Glomerular visceral epithelial cell (primary cell): ENCODE measurements at regions not wholly inside any gene's neighbourhood (a gene's known extent, or its start where the extent isn't known, plus 50 kb on each side); places are given as distances from the start of the nearest gene placed in this dataset.
"Not testable (repeated sequence)": the region's sequence is repeated elsewhere in the genome, so short reads cannot be mapped to it uniquely, and the experiment has no call there.

Source experiments
- DNase-seq: peaks from one replicate; pipeline ENCODE4 v3.0.0-alpha.2; 2016; ENCODE audit errors: extremely low spot score

GRCh38 chr10:35934642-35934995 is 292.5 kb upstream of the FZD8 start:
- DNase-seq = no peak

- no peak for DNase-seq
Observed at GRCh38 chr10:35933940-35934641, 292.0 kb upstream of the FZD8 start.

GRCh38 chr10:35933491-35933890 is 291.4 kb upstream of the FZD8 start:
- DNase-seq = no peak

GRCh38 chr10:35929962-35930361 is 287.9 kb upstream of the FZD8 start:
- DNase-seq = not testable (repeated sequence)

- DNase-seq = no peak
Observed at GRCh38 chr10:35928748-35929147, 286.7 kb upstream of the FZD8 start.

GRCh38 chr10:35927990-35928488 is 285.9 kb upstream of the FZD8 start:
- DNase-seq = no peak

- no peak for DNase-seq
Observed at GRCh38 chr10:35927341-35927740, 285.2 kb upstream of the FZD8 start.

- DNase-seq = no peak
Observed at GRCh38 chr10:35926846-35927245, 284.8 kb upstream of the FZD8 start.

- DNase-seq = no peak
Observed at GRCh38 chr10:35925493-35925892, 283.4 kb upstream of the FZD8 start.

GRCh38 chr10:35924759-35925158 is 282.7 kb upstream of the FZD8 start:
- DNase-seq = no peak

- DNase-seq = no peak
Observed at GRCh38 chr10:35922876-35923600, 280.9 kb upstream of the FZD8 start.

GRCh38 chr10:35921866-35922350 is 279.8 kb upstream of the FZD8 start:
- DNase-seq = no peak

GRCh38 chr10:35916791-35917190 is 274.7 kb upstream of the FZD8 start:
- DNase-seq = no peak

GRCh38 chr10:35913628-35914027 is 271.5 kb upstream of the FZD8 start:
- no peak for DNase-seq

- no peak for DNase-seq
Observed at GRCh38 chr10:35912615-35913569, 270.8 kb upstream of the FZD8 start.

GRCh38 chr10:35911954-35912353 is 269.9 kb upstream of the FZD8 start:
- no peak for DNase-seq

GRCh38 chr10:35911233-35911632 is 269.1 kb upstream of the FZD8 start:
- DNase-seq = no peak

GRCh38 chr10:35910234-35910633 is 268.1 kb upstream of the FZD8 start:
- DNase-seq = no peak

GRCh38 chr10:35909121-35909720 is 267.1 kb upstream of the FZD8 start:
- no peak for DNase-seq

- no peak for DNase-seq
Observed at GRCh38 chr10:35908451-35908850, 266.4 kb upstream of the FZD8 start.

- DNase-seq = no peak
Observed at GRCh38 chr10:35907548-35907947, 265.5 kb upstream of the FZD8 start.

GRCh38 chr10:35906155-35906554 is 264.1 kb upstream of the FZD8 start:
- DNase-seq = no peak
